ENCODE measurements at regions not wholly inside any gene's neighbourhood (a gene's known extent, or its start where the extent isn't known, plus 50 kb on each side); places are given as distances from the start of the nearest gene placed in this dataset.

DNA sequence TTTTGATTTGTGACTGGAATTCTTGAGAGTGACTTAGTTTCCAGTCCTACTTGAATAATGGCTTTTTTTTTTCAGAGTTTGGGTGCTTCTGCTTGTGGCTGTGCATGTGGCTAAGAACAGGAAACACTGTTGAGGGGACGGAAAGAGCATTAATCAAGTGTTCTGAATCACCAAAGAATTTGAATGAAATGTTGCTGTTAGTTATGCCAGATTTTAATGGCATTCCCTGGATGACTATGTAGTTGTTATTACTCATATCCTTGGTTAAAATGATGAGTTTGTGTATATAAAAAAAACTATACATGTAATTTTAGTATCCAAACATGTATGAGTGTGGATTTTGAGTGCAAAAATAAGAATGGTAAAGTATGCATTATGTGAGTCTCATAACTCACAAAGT is 347.9 kb downstream of the BCAT1 start:
- peak; percentile 31 for DNase-seq (ENCODE audit: low read depth)

GRCh38 chr12:24600551-24600950 is 348.4 kb downstream of the BCAT1 start:
- TF ChIP-seq, protein P1, sequence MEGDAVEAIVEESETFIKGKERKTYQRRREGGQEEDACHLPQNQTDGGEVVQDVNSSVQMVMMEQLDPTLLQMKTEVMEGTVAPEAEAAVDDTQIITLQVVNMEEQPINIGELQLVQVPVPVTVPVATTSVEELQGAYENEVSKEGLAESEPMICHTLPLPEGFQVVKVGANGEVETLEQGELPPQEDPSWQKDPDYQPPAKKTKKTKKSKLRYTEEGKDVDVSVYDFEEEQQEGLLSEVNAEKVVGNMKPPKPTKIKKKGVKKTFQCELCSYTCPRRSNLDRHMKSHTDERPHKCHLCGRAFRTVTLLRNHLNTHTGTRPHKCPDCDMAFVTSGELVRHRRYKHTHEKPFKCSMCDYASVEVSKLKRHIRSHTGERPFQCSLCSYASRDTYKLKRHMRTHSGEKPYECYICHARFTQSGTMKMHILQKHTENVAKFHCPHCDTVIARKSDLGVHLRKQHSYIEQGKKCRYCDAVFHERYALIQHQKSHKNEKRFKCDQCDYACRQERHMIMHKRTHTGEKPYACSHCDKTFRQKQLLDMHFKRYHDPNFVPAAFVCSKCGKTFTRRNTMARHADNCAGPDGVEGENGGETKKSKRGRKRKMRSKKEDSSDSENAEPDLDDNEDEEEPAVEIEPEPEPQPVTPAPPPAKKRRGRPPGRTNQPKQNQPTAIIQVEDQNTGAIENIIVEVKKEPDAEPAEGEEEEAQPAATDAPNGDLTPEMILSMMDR (conservative IDR thresholded peaks at IDR 0.05; ENCODE audit: low read depth, low read length), result no peak
- no peak for DNase-seq (ENCODE audit: low read depth)
- H3K4me3 ChIP-seq (ENCODE audit: low read length), result no peak overlapping the region

More for the DNA sequence above, 347.9 kb downstream of the BCAT1 start:
- TF ChIP-seq, protein P1 (conservative IDR thresholded peaks at IDR 0.05; ENCODE audit: low read depth, low read length), result no peak
- H3K4me3 ChIP-seq (ENCODE audit: low read length), result no peak overlapping the region

DNA sequence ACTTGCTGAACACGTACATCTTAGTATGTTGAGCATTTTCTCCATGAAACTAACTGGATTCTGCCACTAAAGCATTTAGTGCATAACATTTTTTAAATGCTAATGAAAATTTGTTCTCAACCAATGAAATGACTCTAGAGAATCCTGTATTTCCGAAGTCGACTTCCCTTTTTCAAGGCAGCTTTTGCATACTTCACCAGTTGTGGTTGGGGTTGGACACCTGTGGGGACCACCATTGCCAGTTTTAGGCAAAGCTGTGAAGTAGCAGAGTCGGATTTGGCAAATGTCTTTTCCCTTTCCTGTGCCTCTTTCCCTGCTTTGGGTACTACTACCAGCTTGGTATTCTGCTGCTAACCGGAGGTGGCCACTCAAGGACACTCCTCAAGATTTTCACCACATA is 349.2 kb downstream of the BCAT1 start:
- no peak for DNase-seq (ENCODE audit: low read depth)
- H3K4me3 ChIP-seq (ENCODE audit: low read length), result no peak overlapping the region
- TF ChIP-seq, protein P1 (conservative IDR thresholded peaks at IDR 0.05; ENCODE audit: low read depth, low read length), result no peak

DNA sequence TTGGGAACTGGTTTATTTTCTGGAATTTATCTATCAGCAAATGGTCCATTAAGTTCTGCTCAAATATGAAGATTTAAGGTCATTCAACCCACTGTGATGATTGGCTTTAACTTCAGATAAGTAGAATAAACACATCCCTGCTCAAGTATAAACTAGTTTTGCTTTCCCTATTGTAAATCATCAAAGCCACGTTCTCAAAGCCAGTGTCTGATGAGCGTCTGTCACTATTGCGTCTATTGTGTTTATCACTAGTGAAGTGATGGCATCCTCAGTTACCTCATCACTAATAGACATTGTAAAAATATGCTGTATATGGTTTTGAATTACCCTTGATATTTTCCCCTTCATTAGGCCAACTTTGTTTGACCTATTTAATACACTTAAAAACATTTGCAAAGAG is 351.3 kb downstream of the BCAT1 start:
- TF ChIP-seq, protein P1 (conservative IDR thresholded peaks at IDR 0.05; ENCODE audit: low read depth, low read length), result no peak
- no peak overlapping the region for H3K4me3 ChIP-seq (ENCODE audit: low read length)
- no peak for DNase-seq (ENCODE audit: low read depth)

GRCh38 chr12:24596768-24597388 is 352.0 kb downstream of the BCAT1 start:
- H3K4me3 ChIP-seq (ENCODE audit: low read length), result no peak overlapping the region
- TF ChIP-seq, protein P1 (conservative IDR thresholded peaks at IDR 0.05; ENCODE audit: low read depth, low read length), result peak; percentile 73
- DNase-seq (ENCODE audit: low read depth), result peak; percentile 19

DNA sequence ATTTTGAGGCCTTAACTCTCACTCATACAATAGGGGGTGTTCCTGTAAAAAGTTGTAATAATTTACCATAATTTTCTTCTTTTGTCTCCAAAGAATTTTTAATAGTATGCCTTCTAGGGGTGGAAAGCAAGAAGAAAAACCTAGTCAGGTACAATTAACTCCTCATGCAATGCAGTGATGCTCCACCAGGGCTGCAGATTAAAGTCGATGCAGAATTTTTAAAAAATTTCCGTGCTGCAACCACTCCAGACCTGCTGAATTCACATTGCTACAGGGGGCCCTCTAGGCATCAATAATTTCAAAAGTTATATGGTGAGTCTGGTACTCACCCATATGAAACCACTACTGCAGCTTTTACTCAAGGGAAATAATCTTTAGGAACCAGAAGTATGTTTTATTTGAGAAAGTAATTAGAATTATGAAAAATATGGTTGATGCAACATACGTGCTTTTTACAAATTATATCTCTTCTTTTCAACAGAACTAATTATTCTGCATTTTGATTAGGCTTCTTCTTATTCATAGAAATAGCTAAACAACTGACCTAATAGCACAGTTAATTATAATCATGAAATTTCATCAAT is 353.2 kb downstream of the BCAT1 start:
- DNase-seq (ENCODE audit: low read depth), result peak; percentile 5
- TF ChIP-seq, protein P1 (conservative IDR thresholded peaks at IDR 0.05; ENCODE audit: low read depth, low read length), result peak; percentile 65
- H3K4me3 ChIP-seq (ENCODE audit: low read length), result no peak overlapping the region
